ENCODE measurements at regions not wholly inside any gene's neighbourhood (a gene's known extent, or its start where the extent isn't known, plus 50 kb on each side); places are given as distances from the start of the nearest gene placed in this dataset.
"Not testable (repeated sequence)": the region's sequence is repeated elsewhere in the genome, so short reads cannot be mapped to it uniquely, and the experiment has no call there.

- TF ChIP-seq EZH2 (IDR thresholded peaks at IDR 0.05; ENCODE audit: borderline replicate concordance, insufficient read depth, low read depth, low read length, poor library complexity, severe bottlenecking) (no peak), CTCF (IDR thresholded peaks at IDR 0.05) (no peak)
These were observed 443.7 kb upstream of the DYNLRB2 start for GRCh38 chr16:80097098-80097497.

DNA sequence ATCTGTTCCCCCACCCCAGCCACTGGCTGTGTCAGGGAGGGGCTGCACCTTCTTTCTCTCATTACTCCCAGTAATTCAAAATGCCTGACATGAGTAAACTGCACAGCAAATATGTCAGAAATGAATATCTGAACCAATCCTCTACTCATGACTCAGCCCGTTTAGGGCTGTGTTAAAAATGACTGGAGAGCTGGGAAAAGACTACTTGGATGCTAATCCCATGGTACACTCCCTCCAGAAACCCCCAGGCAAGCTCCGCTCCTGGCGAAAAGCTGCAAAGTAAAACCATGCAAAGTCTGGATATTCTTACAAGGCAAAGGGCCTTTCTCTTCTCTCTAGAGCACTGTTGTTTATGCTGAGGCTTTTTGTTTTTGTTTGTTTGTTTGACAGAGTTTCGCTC lies 448.1 kb upstream of the DYNLRB2 start:
- Mint-ChIP-seq H3K9me3 (ENCODE audit: insufficient read depth) (peaks cover 3% of the 10 kb centered on the region), H3K4me1 (no peaks in the 10 kb centered on the region), H3K4me3 (no peak overlapping the region), H3K27ac (no peak overlapping the region), H3K27me3 (peaks cover 3% of the 10 kb centered on the region)
- Histone ChIP-seq H3K79me2 (ENCODE audit: control insufficient read depth, insufficient read depth, low read length) (no peaks in the 10 kb centered on the region), H3K4me1 (ENCODE audit: control insufficient read depth in 2 of 2, insufficient read depth in 2 of 2, low read length in 2 of 2) (no peaks in the 10 kb centered on the region), H3K4me2 (replicated peaks; ENCODE audit: low read depth, low read length, poor library complexity, severe bottlenecking) (no peak overlapping the region), H3K36me3 (replicated peaks in 1 of 2; ENCODE audit: control extremely low read depth in 1 of 2, control insufficient read depth in 1 of 2, extremely low read depth in 1 of 2, insufficient read depth in 2 of 2, low read length in 1 of 2) (no peaks in the 10 kb centered on the region), H3K27ac (ENCODE audit: low read length in 2 of 2) (no peak overlapping the region), H3K9me3 (ENCODE audit: control extremely low read depth in 1 of 3, control insufficient read depth in 2 of 3, insufficient read depth in 1 of 3, low read length in 2 of 3) (peaks cover 0 to 1% (median 0%) of the 10 kb centered on the region in 3 donors), H3K9ac (ENCODE audit: low read length) (no peak overlapping the region), H3K27me3 (replicated peaks in 1 of 4; ENCODE audit: control extremely low read depth in 1 of 4, control insufficient read depth in 3 of 4, insufficient read depth in 4 of 4, low read length in 3 of 4) (peaks cover 0 to 2% (median 0%) of the 10 kb centered on the region in 4 experiments), H3K4me3 (ENCODE audit: control extremely low read depth in 1 of 5, extremely low read depth in 1 of 5, insufficient read depth in 1 of 5, low read depth in 2 of 5, low read length in 4 of 5) (no peak overlapping the region), H2AFZ (ENCODE audit: insufficient read depth, low read depth, low read length, poor library complexity, severe bottlenecking) (no peak overlapping the region), H4K20me1 (ENCODE audit: control insufficient read depth, insufficient read depth, low read length, poor library complexity, severe bottlenecking) (no peaks in the 10 kb centered on the region)
- ATAC-seq (ENCODE audit: low read depth) (no peak), DNase-seq (no peak)
- WGBS (ENCODE audit: insufficient coverage): 56% methylated on average over 1 of the region's 4 CpGs
- ChIA-PET CTCF (no interaction called here), POLR2A (no interaction called here)
- TF ChIP-seq CTCF (IDR thresholded peaks at IDR 0.05) (no peak), EZH2 (IDR thresholded peaks at IDR 0.05; ENCODE audit: borderline replicate concordance, insufficient read depth, low read depth, low read length, poor library complexity, severe bottlenecking) (no peak)
- intact Hi-C loops (cut with micrococcal nuclease): no loop called here

More at GRCh38 chr16:80097098-80097497, 443.7 kb upstream of the DYNLRB2 start:
- Histone ChIP-seq H3K27ac (ENCODE audit: low read length in 2 of 2) (no peak overlapping the region), H3K27me3 (replicated peaks in 1 of 4; ENCODE audit: control extremely low read depth in 1 of 4, control insufficient read depth in 3 of 4, insufficient read depth in 4 of 4, low read length in 3 of 4) (peaks cover 0 to 2% (median 0%) of the 10 kb centered on the region in 4 experiments), H3K79me2 (ENCODE audit: control insufficient read depth, insufficient read depth, low read length) (no peaks in the 10 kb centered on the region), H3K9me3 (ENCODE audit: control extremely low read depth in 1 of 3, control insufficient read depth in 2 of 3, insufficient read depth in 1 of 3, low read length in 2 of 3) (peaks cover 0 to 1% (median 0%) of the 10 kb centered on the region in 3 donors), H4K20me1 (ENCODE audit: control insufficient read depth, insufficient read depth, low read length, poor library complexity, severe bottlenecking) (no peaks in the 10 kb centered on the region), H2AFZ (ENCODE audit: insufficient read depth, low read depth, low read length, poor library complexity, severe bottlenecking) (no peak overlapping the region), H3K4me2 (replicated peaks; ENCODE audit: low read depth, low read length, poor library complexity, severe bottlenecking) (no peak overlapping the region), H3K9ac (ENCODE audit: low read length) (no peak overlapping the region), H3K4me1 (ENCODE audit: control insufficient read depth in 2 of 2, insufficient read depth in 2 of 2, low read length in 2 of 2) (no peaks in the 10 kb centered on the region), H3K4me3 (ENCODE audit: control extremely low read depth in 1 of 5, extremely low read depth in 1 of 5, insufficient read depth in 1 of 5, low read depth in 2 of 5, low read length in 4 of 5) (no peak overlapping the region), H3K36me3 (replicated peaks in 1 of 2; ENCODE audit: control extremely low read depth in 1 of 2, control insufficient read depth in 1 of 2, extremely low read depth in 1 of 2, insufficient read depth in 2 of 2, low read length in 1 of 2) (no peaks in the 10 kb centered on the region)
- DNase-seq (no peak), ATAC-seq (ENCODE audit: low read depth) (no peak)
- Mint-ChIP-seq H3K9me3 (ENCODE audit: insufficient read depth) (peaks cover 8% of the 10 kb centered on the region), H3K4me1 (no peaks in the 10 kb centered on the region), H3K27ac (no peak overlapping the region), H3K27me3 (peaks cover 8% of the 10 kb centered on the region), H3K4me3 (no peak overlapping the region)
- intact Hi-C loops (cut with micrococcal nuclease): no loop called here
- no CpG with 5 or more reads among the region's 1 CpG for WGBS (ENCODE audit: insufficient coverage)
- ChIA-PET CTCF (no interaction called here), POLR2A (no interaction called here)

GRCh38 chr16:80091453-80091852 lies 449.3 kb upstream of the DYNLRB2 start:
- POLR2A ChIA-PET; H3K27me3 ChIP-seq (replicated peaks in 1 of 4; ENCODE audit: control extremely low read depth in 1 of 4, control insufficient read depth in 3 of 4, insufficient read depth in 4 of 4, low read length in 3 of 4); CTCF ChIA-PET; H3K36me3 ChIP-seq (replicated peaks in 1 of 2; ENCODE audit: control extremely low read depth in 1 of 2, control insufficient read depth in 1 of 2, extremely low read depth in 1 of 2, insufficient read depth in 2 of 2, low read length in 1 of 2); H3K9me3 Mint-ChIP-seq (ENCODE audit: insufficient read depth); H3K9me3 ChIP-seq (ENCODE audit: control extremely low read depth in 1 of 3, control insufficient read depth in 2 of 3, insufficient read depth in 1 of 3, low read length in 2 of 3); H2AFZ ChIP-seq (ENCODE audit: insufficient read depth, low read depth, low read length, poor library complexity, severe bottlenecking); H3K4me3 ChIP-seq (ENCODE audit: control extremely low read depth in 1 of 5, extremely low read depth in 1 of 5, insufficient read depth in 1 of 5, low read depth in 2 of 5, low read length in 4 of 5); H3K9ac ChIP-seq (ENCODE audit: low read length); intact Hi-C loops (cut with micrococcal nuclease); H3K27me3 Mint-ChIP-seq; H3K4me3 Mint-ChIP-seq; H3K4me1 Mint-ChIP-seq; H3K79me2 ChIP-seq (ENCODE audit: control insufficient read depth, insufficient read depth, low read length); DNase-seq; H3K27ac ChIP-seq (ENCODE audit: low read length in 2 of 2); ATAC-seq (ENCODE audit: low read depth); H4K20me1 ChIP-seq (ENCODE audit: control insufficient read depth, insufficient read depth, low read length, poor library complexity, severe bottlenecking); H3K4me2 ChIP-seq (replicated peaks; ENCODE audit: low read depth, low read length, poor library complexity, severe bottlenecking); H3K4me1 ChIP-seq (ENCODE audit: control insufficient read depth in 2 of 2, insufficient read depth in 2 of 2, low read length in 2 of 2); H3K27ac Mint-ChIP-seq: not testable (repeated sequence)
- WGBS (ENCODE audit: insufficient coverage): no CpG with 5 or more reads among the region's 4 CpGs
